Stomach (tissue), 8 donors: ENCODE measurements at regions not wholly inside any gene's neighbourhood (a gene's known extent, or its start where the extent isn't known, plus 50 kb on each side); places are given as distances from the start of the nearest gene placed in this dataset.

ENCODE experiments used
- DNase-seq, 2 donors: peaks; one replicate each; pipeline versions ENCODE4 v3.0.0 to v3.0.0-alpha.2; 2013 to 2019
- H3K27ac ChIP-seq, 5 donors: fragments of 200-600 bp in 4 of 5; sonication (generic) in 4 of 5; one replicate each; pipeline ENCODE4 v1.5.1; 2013 to 2019; ENCODE audit warnings: mild to moderate bottlenecking in 1 of 5, moderate library complexity in 1 of 5
- H3K27me3 ChIP-seq, 3 donors: fragments of 200-600 bp; sonication (generic); one replicate each; pipeline ENCODE4 v1.5.1; 2017 to 2019; ENCODE audit warnings: mixed run types in 1 of 3
- H3K36me3 ChIP-seq, 4 donors: fragments of 200-600 bp; sonication (generic); 1 replicate in 3 of 4; 2 replicates in 1 of 4; pipeline ENCODE4 v1.5.1; 2016 to 2019
- H3K4me1 ChIP-seq, 4 donors: fragments of 200-600 bp; sonication (generic); one replicate each; pipeline ENCODE4 v1.5.1; 2016 to 2019
- H3K4me3 ChIP-seq, 4 donors: fragments of 200-600 bp; sonication (generic) in 3 of 4; one replicate each; pipeline ENCODE4 v1.5.1; 2016 to 2019; ENCODE audit warnings: mild to moderate bottlenecking in 1 of 4
- H3K9me3 ChIP-seq, 4 donors: fragments of 200-600 bp; sonication (generic); one replicate each; pipeline ENCODE4 v1.5.1; 2016 to 2019
- CTCF ChIP-seq, 7 experiments: fragments of 450-650 bp in 4 of 7; fragments of 200-600 bp in 3 of 7; sonication (generic) in 3 of 7; IDR thresholded peaks; one replicate each; pipeline ENCODE4 v1.5.1; 2016 to 2019; ENCODE audit warnings: antibody characterized with exemption in 7 of 7, control low read depth in 2 of 7, mild to moderate bottlenecking in 1 of 7
- EP300 ChIP-seq: sonication (generic); formaldehyde crosslinking; IDR thresholded peaks from one replicate; pipeline ENCODE4 v1.6.1; 2017; ENCODE audit warnings: antibody characterized with exemption
- POLR2A ChIP-seq, 4 donors: fragments of 450-650 bp; IDR thresholded peaks; one replicate each; pipeline ENCODE4 v1.6.1; 2016; ENCODE audit warnings: antibody characterized with exemption in 4 of 4, control low read depth in 2 of 4, mild to moderate bottlenecking in 1 of 4, moderate library complexity in 1 of 4
- POLR2AphosphoS5 ChIP-seq, 3 donors: sonication (generic); formaldehyde crosslinking; IDR thresholded peaks; one replicate each; pipeline ENCODE4 v1.6.1; 2016; ENCODE audit warnings: antibody characterized with exemption in 3 of 3
- WGBS, 5 donors: extraction: QIAGEN DNeasy Blood & Tissue Kit in 3 of 5; methylation state at CpG; one replicate each; pipeline versions ENCODE4 v1.1.5 to v1.1.7; 2013 to 2018; 5-methylcytosine and 5-hydroxymethylcytosine counted together
- intact Hi-C: fragments of 100-400 bp; cut with DNase I; formaldehyde crosslinking; loops from one replicate; pipeline ENCODE4 v1.15.1; 2023; ENCODE audit warnings: low total_unique reads
- donor health status: healthy with polysubstance abuse.
- donor health status: Bipolar disorder and iron deficiency.
- donor health status: healthy.

- Histone ChIP-seq H3K9me3 (no peaks in the 10 kb centered on the region), H3K27ac (no peak overlapping the region), H3K36me3 (no peaks in the 10 kb centered on the region), H3K4me3 (no peak overlapping the region), H3K27me3 (no peaks in the 10 kb centered on the region), H3K4me1 (no peaks in the 10 kb centered on the region)
- TF ChIP-seq CTCF (IDR thresholded peaks at IDR 0.05) (no peak), POLR2A (IDR thresholded peaks at IDR 0.05) (no peak), EP300 (no peak), POLR2AphosphoS5 (IDR thresholded peaks at IDR 0.05) (no peak)
- WGBS, 5 donors = 83 to 100% (median 92%) methylated on average over 1 of the region's 1 CpG
- intact Hi-C loops = no loop called here
- no peak for DNase-seq
Observed at GRCh38 chr15:38614621-38615020, 50.0 kb upstream of the RASGRP1 start.

GRCh38 chr15:38617831-38618230, 53.2 kb upstream of the RASGRP1 start:
- no peaks in the 10 kb centered on the region for H3K27me3 ChIP-seq
- 81 to 98% (median 90%) methylated on average over 2 of the region's 2 CpGs for WGBS, 5 donors
- H3K9me3 ChIP-seq = no peaks in the 10 kb centered on the region
- H3K4me1 ChIP-seq = peaks cover 0 to 14% (median 3%) of the 10 kb centered on the region in 4 donors
- intact Hi-C loops = no loop called here
- no peak for DNase-seq
- H3K4me3 ChIP-seq = no peak overlapping the region
- H3K36me3 ChIP-seq = no peaks in the 10 kb centered on the region
- TF ChIP-seq CTCF (IDR thresholded peaks at IDR 0.05) (no peak), POLR2A (IDR thresholded peaks at IDR 0.05) (no peak), EP300 (no peak), POLR2AphosphoS5 (IDR thresholded peaks at IDR 0.05) (no peak)
- no peak overlapping the region for H3K27ac ChIP-seq

GRCh38 chr15:38618242-38618955, 53.8 kb upstream of the RASGRP1 start:
- H3K9me3 ChIP-seq = no peaks in the 10 kb centered on the region
- intact Hi-C loops = no loop called here
- no peak for DNase-seq
- no peak overlapping the region for H3K4me3 ChIP-seq
- no peaks in the 10 kb centered on the region for H3K36me3 ChIP-seq
- TF ChIP-seq CTCF (IDR thresholded peaks at IDR 0.05) = no peak
- no peak for TF ChIP-seq EP300
- TF ChIP-seq POLR2AphosphoS5 (IDR thresholded peaks at IDR 0.05) = no peak
- TF ChIP-seq POLR2A (IDR thresholded peaks at IDR 0.05) = no peak
- no peak overlapping the region for H3K27ac ChIP-seq
- peaks cover 0 to 14% (median 3%) of the 10 kb centered on the region in 4 donors for H3K4me1 ChIP-seq
- 76 to 90% (median 84%) methylated on average over 4 of the region's 4 CpGs for WGBS, 5 donors
- no peaks in the 10 kb centered on the region for H3K27me3 ChIP-seq

GRCh38 chr15:38620098-38620497, 55.5 kb upstream of the RASGRP1 start:
- peaks cover 0 to 14% (median 3%) of the 10 kb centered on the region in 4 donors for H3K4me1 ChIP-seq
- intact Hi-C loops = no loop called here
- H3K27ac ChIP-seq = no peak overlapping the region
- TF ChIP-seq EP300 = no peak
- TF ChIP-seq POLR2AphosphoS5 (IDR thresholded peaks at IDR 0.05) = no peak
- TF ChIP-seq POLR2A (IDR thresholded peaks at IDR 0.05) = no peak
- no peak for TF ChIP-seq CTCF (IDR thresholded peaks at IDR 0.05)
- no peaks in the 10 kb centered on the region for H3K27me3 ChIP-seq
- no peaks in the 10 kb centered on the region for H3K9me3 ChIP-seq
- no peak overlapping the region for H3K4me3 ChIP-seq
- peak in 1 of 2 donors; percentile 31 for DNase-seq
- H3K36me3 ChIP-seq = no peaks in the 10 kb centered on the region
- WGBS, 5 donors = 27 to 89% (median 44%) methylated on average over 2 of the region's 2 CpGs
